Dendritic cell treated with granulocyte-macrophage colony-stimulating factor and Interleukin-4, amounts not matched to agents 40 ng/mL and 50 ng/mL, for 4 days (primary cell): ENCODE measurements at regions not wholly inside any gene's neighbourhood (a gene's known extent, or its start where the extent isn't known, plus 50 kb on each side); places are given as distances from the start of the nearest gene placed in this dataset.

Experiments used
- H3K27ac Mint-ChIP-seq: one replicate; pipeline ENCODE4 v1.8.0; 2022; ENCODE audit warnings: mild to moderate bottlenecking, mixed read lengths
- H3K27me3 Mint-ChIP-seq: one replicate; pipeline ENCODE4 v1.8.0; 2022; ENCODE audit warnings: mild to moderate bottlenecking, mixed read lengths
- H3K36me3 Mint-ChIP-seq: one replicate; pipeline ENCODE4 v1.8.0; 2022; ENCODE audit warnings: low read depth, mixed read lengths
- H3K4me1 Mint-ChIP-seq: one replicate; pipeline ENCODE4 v1.8.0; 2022; ENCODE audit warnings: low read depth, mixed read lengths
- H3K4me3 Mint-ChIP-seq: one replicate; pipeline ENCODE4 v1.8.0; 2022; ENCODE audit warnings: mild to moderate bottlenecking, moderate library complexity, mixed read lengths
- H3K9me3 Mint-ChIP-seq: one replicate; pipeline ENCODE4 v1.8.0; 2022; ENCODE audit warnings: mixed read lengths
- intact Hi-C: fragments of 100-400 bp; cut with micrococcal nuclease; formaldehyde crosslinking; loops from one replicate; pipeline ENCODE4 v1.15.0; 2022

DNA sequence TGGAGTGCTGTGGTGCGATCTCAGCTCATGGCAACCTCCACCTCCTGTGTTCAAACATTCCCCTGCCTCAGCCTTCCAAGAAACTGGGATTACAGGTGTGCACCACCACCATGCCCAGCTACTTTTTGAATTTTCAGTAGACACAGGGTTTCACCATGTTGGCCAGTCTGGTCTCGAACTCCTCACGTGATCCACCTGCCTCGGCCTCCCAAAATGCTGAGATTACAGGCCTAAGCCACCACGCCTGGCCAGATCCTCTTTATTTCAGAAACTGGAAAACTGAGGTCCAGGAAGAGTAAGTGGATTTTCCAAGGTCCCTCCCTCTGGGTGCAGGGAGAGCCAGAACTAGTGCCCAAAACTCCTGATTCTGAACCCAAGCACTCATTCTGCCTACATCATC lies 413.1 kb upstream of the AUTS2 start:
- peaks cover 15% of the 10 kb centered on the region for H3K4me1 Mint-ChIP-seq
- H3K36me3 Mint-ChIP-seq, result no peaks in the 10 kb centered on the region
- no peak overlapping the region for H3K4me3 Mint-ChIP-seq
- intact Hi-C loops, result no loop called here
- H3K27me3 Mint-ChIP-seq, result no peaks in the 10 kb centered on the region
- H3K27ac Mint-ChIP-seq, result no peak overlapping the region
- H3K9me3 Mint-ChIP-seq, result peaks cover 9% of the 10 kb centered on the region

DNA sequence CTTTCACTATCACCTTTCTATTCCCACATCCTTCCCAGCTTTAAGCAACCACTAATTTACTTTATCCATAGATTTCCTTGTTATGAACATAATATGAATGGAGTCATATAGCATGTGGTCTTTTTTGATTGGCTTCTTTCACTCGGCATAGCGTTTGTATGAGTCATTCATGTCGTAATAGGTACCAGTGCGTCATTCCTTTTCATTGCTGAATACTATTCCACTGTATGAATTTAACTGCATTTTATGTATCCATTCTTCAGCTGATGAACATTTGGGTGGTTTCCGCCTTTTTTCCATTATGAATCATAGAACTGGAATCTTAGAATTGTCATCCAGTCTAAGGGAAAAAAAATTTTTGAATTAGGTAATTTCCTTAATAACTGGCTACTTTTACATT lies 411.3 kb upstream of the AUTS2 start:
- Mint-ChIP-seq H3K36me3 (no peaks in the 10 kb centered on the region), H3K4me1 (peaks cover 15% of the 10 kb centered on the region), H3K27ac (no peak overlapping the region), H3K27me3 (no peaks in the 10 kb centered on the region), H3K9me3 (peaks cover 9% of the 10 kb centered on the region), H3K4me3 (no peak overlapping the region)
- intact Hi-C loops, result no loop called here

DNA sequence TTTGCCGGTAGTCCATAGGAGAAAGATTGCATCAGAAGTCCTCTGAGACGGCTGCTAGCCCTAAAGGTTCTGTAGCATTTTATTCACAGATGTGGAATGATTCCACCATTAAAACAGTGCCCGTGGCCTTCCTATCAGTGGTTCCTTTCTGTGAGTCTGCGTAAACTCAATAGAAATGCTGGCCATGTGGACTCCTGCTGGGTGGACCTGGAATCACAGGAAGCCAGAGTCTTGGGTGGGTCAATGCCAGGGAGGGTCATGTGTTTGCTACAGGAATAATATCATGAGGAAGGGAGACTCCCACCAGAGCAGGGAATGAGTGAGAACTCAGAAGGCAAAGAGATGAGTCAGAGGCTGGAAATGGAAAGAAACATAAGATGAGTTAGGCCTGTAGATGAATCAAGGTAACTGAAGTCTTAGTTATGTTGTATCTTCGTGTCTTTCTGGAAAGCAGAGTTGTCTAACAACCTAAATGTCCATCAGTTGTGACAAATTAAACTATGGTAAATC lies 410.4 kb upstream of the AUTS2 start:
- Mint-ChIP-seq H3K4me1 (peaks cover 8% of the 10 kb centered on the region), H3K27ac (no peak overlapping the region), H3K36me3 (no peaks in the 10 kb centered on the region), H3K4me3 (no peak overlapping the region), H3K9me3 (peaks cover 9% of the 10 kb centered on the region), H3K27me3 (no peaks in the 10 kb centered on the region)
- intact Hi-C loops, result no loop called here

DNA sequence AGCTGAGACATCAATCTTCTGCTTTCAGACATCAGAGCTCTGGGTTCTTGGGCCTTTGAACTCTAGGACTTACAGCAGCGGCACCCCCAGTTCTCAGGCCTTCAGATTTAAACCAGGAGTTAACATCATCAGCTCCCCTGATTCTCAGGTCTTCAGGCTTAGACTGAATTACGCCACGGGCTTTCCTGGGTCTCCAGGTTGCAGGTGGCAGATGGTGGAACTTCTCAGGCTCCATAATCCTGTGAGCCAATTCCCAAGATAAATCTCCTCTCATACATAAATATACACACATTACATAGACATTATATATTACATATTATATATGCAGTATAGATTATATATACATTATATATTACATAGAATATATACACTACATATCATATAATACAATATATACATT lies 408.9 kb upstream of the AUTS2 start:
- H3K4me1 Mint-ChIP-seq, result peaks cover under 1% of the 10 kb centered on the region
- H3K9me3 Mint-ChIP-seq, result peaks cover 22% of the 10 kb centered on the region
- no peak overlapping the region for H3K27ac Mint-ChIP-seq
- no peaks in the 10 kb centered on the region for H3K27me3 Mint-ChIP-seq
- intact Hi-C loops, result no loop called here
- H3K36me3 Mint-ChIP-seq, result no peaks in the 10 kb centered on the region
- H3K4me3 Mint-ChIP-seq, result no peak overlapping the region

DNA sequence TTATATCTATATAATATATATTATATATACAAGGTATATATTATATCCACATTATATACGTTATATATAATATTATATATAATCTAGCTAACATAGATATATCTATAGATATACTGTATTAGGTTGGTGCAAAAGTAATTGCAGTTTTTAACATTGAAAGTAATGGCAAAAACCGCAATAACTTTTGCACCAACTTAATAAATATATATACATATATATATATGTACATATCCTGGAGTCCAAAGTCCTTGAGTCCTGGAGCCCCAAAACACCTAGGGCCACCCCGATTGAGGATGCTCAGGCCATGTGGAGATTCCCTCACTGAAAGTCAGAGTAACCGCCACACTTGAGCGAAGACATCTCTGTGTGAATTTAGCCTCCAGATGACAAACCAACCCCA lies 408.2 kb upstream of the AUTS2 start:
- Mint-ChIP-seq H3K9me3 (peaks cover 26% of the 10 kb centered on the region), H3K4me3 (no peak overlapping the region), H3K4me1 (no peaks in the 10 kb centered on the region), H3K27ac (no peak overlapping the region), H3K27me3 (no peaks in the 10 kb centered on the region), H3K36me3 (no peaks in the 10 kb centered on the region)
- intact Hi-C loops, result no loop called here

DNA sequence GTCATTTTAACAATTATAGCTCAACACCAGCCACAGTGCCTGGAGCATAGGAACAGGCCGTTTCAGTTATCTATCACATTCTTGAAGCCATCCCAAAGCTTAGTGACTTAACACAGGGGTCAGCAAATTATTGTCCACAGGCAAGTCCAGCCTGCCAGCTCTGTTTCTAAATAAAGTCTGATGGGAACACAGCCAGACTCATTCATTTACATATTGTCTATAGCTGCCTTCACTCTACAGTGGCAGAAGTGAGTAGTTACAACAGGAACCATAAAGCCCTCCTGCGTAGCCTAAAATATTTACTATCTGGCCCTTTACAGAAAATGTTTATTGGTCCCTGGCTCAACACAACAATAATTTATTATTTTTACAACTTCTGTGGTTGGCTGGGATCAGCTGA lies 407.5 kb upstream of the AUTS2 start:
- H3K27me3 Mint-ChIP-seq, result no peaks in the 10 kb centered on the region
- intact Hi-C loops, result no loop called here
- no peaks in the 10 kb centered on the region for H3K4me1 Mint-ChIP-seq
- H3K9me3 Mint-ChIP-seq, result peaks cover 28% of the 10 kb centered on the region
- H3K36me3 Mint-ChIP-seq, result no peaks in the 10 kb centered on the region
- no peak overlapping the region for H3K4me3 Mint-ChIP-seq
- H3K27ac Mint-ChIP-seq, result no peak overlapping the region

DNA sequence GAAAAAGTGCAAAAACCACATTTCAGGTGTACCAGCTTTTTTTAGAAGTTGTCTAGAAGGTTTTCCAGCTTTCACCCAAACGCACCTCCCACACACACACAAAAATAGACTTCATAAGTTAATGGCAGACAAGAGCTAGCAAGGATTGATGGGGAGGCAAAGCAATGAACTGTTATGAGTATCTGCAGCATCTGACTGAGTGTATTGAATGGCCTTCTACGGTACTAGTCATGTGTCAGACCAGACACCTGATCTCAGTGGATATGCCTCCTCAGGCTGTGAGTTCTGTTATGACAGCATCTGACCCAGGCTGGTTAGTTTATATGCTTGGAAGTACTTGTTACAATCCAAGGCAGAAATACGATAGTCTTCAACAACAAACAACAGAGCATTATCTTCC lies 406.1 kb upstream of the AUTS2 start:
- Mint-ChIP-seq H3K27ac (no peak overlapping the region), H3K9me3 (peaks cover 31% of the 10 kb centered on the region), H3K27me3 (no peaks in the 10 kb centered on the region), H3K4me1 (no peaks in the 10 kb centered on the region), H3K4me3 (no peak overlapping the region), H3K36me3 (no peaks in the 10 kb centered on the region)
- intact Hi-C loops, result no loop called here

DNA sequence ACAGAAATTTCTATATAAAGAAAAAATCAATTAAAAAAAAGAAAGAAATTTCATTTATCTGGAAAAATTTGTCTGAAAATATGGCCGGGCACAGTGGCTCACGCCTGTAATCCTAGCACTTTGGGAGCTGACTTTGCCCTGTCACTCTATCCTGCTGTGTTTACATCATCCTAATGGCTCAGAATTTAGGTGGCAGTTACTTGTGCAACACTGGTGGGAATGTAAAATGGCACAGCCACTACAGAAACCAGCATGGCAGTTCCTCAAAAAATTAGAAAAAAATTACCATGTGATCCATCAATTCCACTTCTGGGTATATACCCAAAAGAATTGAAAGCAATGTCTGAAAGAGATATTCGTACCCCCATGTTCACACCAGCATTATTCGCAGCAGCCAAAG lies 405.2 kb upstream of the AUTS2 start:
- no peak overlapping the region for H3K4me3 Mint-ChIP-seq
- H3K36me3 Mint-ChIP-seq, result no peaks in the 10 kb centered on the region
- no peaks in the 10 kb centered on the region for H3K4me1 Mint-ChIP-seq
- H3K9me3 Mint-ChIP-seq, result peaks cover 29% of the 10 kb centered on the region
- no peaks in the 10 kb centered on the region for H3K27me3 Mint-ChIP-seq
- intact Hi-C loops, result no loop called here
- no peak overlapping the region for H3K27ac Mint-ChIP-seq

DNA sequence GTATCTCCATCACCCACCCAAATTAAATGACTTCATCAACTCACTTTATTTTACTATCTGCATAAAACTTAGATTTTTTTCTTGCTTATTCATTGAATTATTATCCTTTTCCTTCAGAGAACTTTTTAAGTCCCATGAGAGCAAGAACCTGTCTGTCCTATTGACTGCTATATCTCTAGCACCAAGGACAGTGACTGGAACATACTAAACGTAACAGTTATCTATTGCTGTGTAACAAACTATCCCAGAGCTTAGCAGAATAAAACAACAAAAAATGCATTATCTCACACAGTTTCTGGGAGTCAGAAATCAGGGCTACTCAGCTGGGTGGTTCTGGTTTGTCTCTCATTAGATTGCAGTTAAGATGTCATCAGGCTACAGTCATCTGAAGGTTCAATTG lies 401.7 kb upstream of the AUTS2 start:
- Mint-ChIP-seq H3K9me3 (peaks cover 47% of the 10 kb centered on the region), H3K4me3 (no peak overlapping the region), H3K4me1 (no peaks in the 10 kb centered on the region), H3K27ac (no peak overlapping the region), H3K27me3 (no peaks in the 10 kb centered on the region), H3K36me3 (no peaks in the 10 kb centered on the region)
- intact Hi-C loops, result no loop called here

DNA sequence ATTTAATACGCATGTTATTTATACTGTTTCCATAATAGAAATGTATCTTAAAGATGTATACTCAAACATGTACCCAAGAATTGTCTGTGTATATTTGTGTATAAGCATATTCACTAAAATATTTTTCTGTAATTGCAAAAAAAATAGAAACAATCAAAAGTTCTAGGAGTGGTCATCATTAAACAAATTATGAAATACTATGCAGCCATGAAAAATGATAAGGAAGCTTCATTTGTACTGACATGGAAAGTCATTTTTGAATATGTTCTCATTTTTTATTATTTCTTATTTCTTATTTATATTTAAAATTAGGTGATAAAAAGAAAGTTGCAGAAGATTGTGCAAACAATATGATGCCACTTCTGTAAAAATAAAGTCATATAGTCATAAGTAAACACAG lies 400.0 kb upstream of the AUTS2 start:
- H3K9me3 Mint-ChIP-seq, result peaks cover 46% of the 10 kb centered on the region
- no peaks in the 10 kb centered on the region for H3K27me3 Mint-ChIP-seq
- H3K27ac Mint-ChIP-seq, result no peak overlapping the region
- H3K4me3 Mint-ChIP-seq, result no peak overlapping the region
- H3K4me1 Mint-ChIP-seq, result no peaks in the 10 kb centered on the region
- H3K36me3 Mint-ChIP-seq, result no peaks in the 10 kb centered on the region
- intact Hi-C loops, result no loop called here

DNA sequence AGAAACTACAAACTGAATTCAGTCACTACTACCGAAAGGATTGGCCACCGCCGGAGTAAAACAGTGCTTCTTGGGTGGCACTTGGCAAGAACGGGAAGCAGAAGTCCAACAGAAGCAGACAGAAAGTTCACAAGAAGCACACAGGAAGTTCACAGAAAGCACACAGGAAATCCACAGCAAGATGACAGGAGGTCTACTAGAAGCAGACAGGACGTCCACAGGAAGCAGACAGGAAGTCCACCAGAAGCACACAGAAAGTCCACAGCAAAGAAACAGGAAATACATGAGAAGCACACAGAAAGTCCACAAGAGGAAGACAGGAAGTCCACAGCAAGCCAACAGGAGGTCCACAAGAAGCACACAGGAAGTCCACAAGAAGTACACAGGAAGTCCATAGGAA lies 399.2 kb upstream of the AUTS2 start:
- intact Hi-C loops, result no loop called here
- Mint-ChIP-seq H3K9me3 (peaks cover 38% of the 10 kb centered on the region), H3K36me3 (no peaks in the 10 kb centered on the region), H3K4me1 (no peaks in the 10 kb centered on the region), H3K4me3 (no peak overlapping the region), H3K27me3 (no peaks in the 10 kb centered on the region), H3K27ac (no peak overlapping the region)

DNA sequence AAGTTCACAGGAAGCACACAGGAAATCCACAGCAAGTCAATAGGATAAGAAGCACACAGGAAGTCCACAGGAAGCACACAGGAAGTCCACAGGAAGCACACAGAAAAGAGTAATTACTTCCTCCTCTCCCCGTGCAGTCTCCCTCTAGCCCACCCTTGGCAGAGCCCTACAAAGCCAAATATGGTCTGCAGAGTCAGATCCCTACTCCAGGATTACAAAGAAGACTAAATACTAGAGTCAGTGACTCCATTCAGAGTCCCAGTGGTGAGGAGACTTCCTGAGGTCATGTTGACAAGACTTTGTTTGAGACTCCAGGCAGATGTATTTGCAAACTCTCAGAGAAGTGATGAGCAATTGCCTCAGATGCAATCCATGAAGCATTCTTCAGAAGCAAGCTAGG lies 398.6 kb upstream of the AUTS2 start:
- intact Hi-C loops, result no loop called here
- peaks cover 32% of the 10 kb centered on the region for H3K9me3 Mint-ChIP-seq
- H3K4me3 Mint-ChIP-seq, result no peak overlapping the region
- H3K27ac Mint-ChIP-seq, result no peak overlapping the region
- no peaks in the 10 kb centered on the region for H3K27me3 Mint-ChIP-seq
- no peaks in the 10 kb centered on the region for H3K4me1 Mint-ChIP-seq
- no peaks in the 10 kb centered on the region for H3K36me3 Mint-ChIP-seq

DNA sequence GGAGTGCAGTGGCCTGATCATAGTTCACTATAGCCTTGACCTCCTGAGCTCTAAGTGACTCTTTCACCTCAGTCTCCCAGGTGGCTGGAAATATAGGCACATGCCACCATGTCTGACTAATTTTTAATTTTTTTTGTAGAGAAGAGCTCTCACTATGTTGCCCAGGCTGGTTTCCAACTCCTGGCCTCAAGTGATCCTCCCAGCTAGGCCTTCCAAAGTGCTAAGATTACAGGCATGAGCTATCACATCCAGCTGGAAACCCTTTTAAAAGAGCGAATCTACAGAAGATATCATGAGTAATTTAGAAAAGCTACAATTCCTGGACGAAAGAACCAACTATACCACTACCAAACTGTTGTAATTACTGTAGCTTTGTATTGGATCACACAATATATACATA lies 394.4 kb upstream of the AUTS2 start:
- H3K27ac Mint-ChIP-seq, result no peak overlapping the region
- H3K4me1 Mint-ChIP-seq, result no peaks in the 10 kb centered on the region
- intact Hi-C loops, result no loop called here
- peaks cover 14% of the 10 kb centered on the region for H3K9me3 Mint-ChIP-seq
- H3K36me3 Mint-ChIP-seq, result no peaks in the 10 kb centered on the region
- no peak overlapping the region for H3K4me3 Mint-ChIP-seq
- H3K27me3 Mint-ChIP-seq, result peaks cover 2% of the 10 kb centered on the region

DNA sequence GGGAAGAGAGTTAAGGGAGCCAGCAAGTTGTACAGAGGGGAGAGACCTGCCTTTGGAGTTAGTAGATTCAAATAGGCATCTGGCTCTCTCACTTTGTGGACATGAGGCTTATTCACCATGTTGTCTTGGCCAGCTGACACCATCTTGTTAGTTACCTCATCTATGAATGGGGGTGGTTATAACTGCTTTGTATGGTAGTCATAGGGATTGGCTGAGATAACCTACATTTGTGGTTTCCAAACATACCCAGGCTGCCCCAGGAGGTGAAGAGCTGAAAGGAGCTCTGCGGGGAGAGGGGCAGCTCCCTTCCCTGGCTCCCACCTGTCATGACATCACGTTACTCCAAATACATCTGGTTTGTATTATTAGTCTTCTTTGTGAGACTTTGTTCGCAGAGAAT lies 393.3 kb upstream of the AUTS2 start:
- no peak overlapping the region for H3K4me3 Mint-ChIP-seq
- H3K36me3 Mint-ChIP-seq, result no peaks in the 10 kb centered on the region
- H3K9me3 Mint-ChIP-seq, result peaks cover 3% of the 10 kb centered on the region

DNA sequence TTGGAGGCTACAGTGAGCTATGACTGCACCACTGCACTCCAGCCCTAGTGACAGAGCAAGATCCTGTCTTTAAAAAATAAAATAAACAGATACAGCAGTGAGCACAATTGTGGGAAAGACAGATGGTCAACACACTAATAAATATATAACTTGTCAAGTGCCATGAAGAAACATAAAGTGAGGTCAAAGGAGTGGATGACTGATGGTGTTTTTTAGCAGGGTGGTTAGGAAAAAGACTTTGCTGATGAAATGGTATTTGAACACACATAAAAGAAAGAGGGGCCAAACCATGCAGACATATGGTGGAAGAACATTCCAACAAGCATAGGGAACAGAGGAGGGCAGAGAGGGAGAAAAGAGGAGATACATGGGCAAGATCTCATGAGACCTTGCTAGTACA lies 392.7 kb upstream of the AUTS2 start:
- Mint-ChIP-seq H3K36me3 (no peaks in the 10 kb centered on the region), H3K27me3 (peaks cover 2% of the 10 kb centered on the region), H3K27ac (no peak overlapping the region), H3K9me3 (no peaks in the 10 kb centered on the region), H3K4me3 (no peak overlapping the region), H3K4me1 (no peaks in the 10 kb centered on the region)
- intact Hi-C loops, result no loop called here

More for the DNA sequence above, 393.3 kb upstream of the AUTS2 start:
- peaks cover 2% of the 10 kb centered on the region for H3K27me3 Mint-ChIP-seq
- intact Hi-C loops, result no loop called here
- H3K4me1 Mint-ChIP-seq, result no peaks in the 10 kb centered on the region
- H3K27ac Mint-ChIP-seq, result no peak overlapping the region
